ENCODE measurements at regions not wholly inside any gene's neighbourhood (a gene's known extent, or its start where the extent isn't known, plus 50 kb on each side); places are given as distances from the start of the nearest gene placed in this dataset.

GRCh38 chr1:209417761-209418160 lies 165.8 kb upstream of the CAMK1G start:
- TF ChIP-seq CTCF (IDR thresholded peaks at IDR 0.05) (no peak), POLR2A (IDR thresholded peaks at IDR 0.05) (no peak)

All from lower leg skin (tissue), 3 donors.